C4-2B (cell line): ENCODE measurements at regions not wholly inside any gene's neighbourhood (a gene's known extent, or its start where the extent isn't known, plus 50 kb on each side); places are given as distances from the start of the nearest gene placed in this dataset.

Experiments used
- CTCF ChIP-seq: fragments of 450-650 bp; conservative IDR thresholded peaks from 2 replicates; pipeline ENCODE4 v1.5.1; 2017; ENCODE audit warnings: mild to moderate bottlenecking
- ZFX ChIP-seq: fragments of 450-650 bp; IDR thresholded peaks from 2 replicates; pipeline ENCODE4 v1.6.1; 2017

GRCh38 chr17:73834684-73835343 is 190.6 kb upstream of the SDK2 start:
- TF ChIP-seq CTCF, result no peak
- TF ChIP-seq ZFX, result no peak
